Fibroblast of lung (primary cell): ENCODE measurements at regions not wholly inside any gene's neighbourhood (a gene's known extent, or its start where the extent isn't known, plus 50 kb on each side); places are given as distances from the start of the nearest gene placed in this dataset.

ENCODE experiments used
- EZH2 ChIP-seq: IDR thresholded peaks from 2 replicates; pipeline ENCODE4 v1.5.1; 2012; ENCODE audit warnings: low read length, control low read depth, mild to moderate bottlenecking; ENCODE audit errors: missing control alignments
- TF ChIP-seq, protein P1 (sequence below), 2 donors: IDR thresholded peaks in 1 of 2; conservative IDR thresholded peaks in 1 of 2; 1 replicate in 1 of 2; 2 replicates in 1 of 2; pipeline ENCODE4 v1.5.1; 2011 to 2012; ENCODE audit warnings: low read length in 2 of 2, control low read depth in 1 of 2, inconsistent platforms in 1 of 2, low read depth in 1 of 2, mild to moderate bottlenecking in 1 of 2

DNA sequence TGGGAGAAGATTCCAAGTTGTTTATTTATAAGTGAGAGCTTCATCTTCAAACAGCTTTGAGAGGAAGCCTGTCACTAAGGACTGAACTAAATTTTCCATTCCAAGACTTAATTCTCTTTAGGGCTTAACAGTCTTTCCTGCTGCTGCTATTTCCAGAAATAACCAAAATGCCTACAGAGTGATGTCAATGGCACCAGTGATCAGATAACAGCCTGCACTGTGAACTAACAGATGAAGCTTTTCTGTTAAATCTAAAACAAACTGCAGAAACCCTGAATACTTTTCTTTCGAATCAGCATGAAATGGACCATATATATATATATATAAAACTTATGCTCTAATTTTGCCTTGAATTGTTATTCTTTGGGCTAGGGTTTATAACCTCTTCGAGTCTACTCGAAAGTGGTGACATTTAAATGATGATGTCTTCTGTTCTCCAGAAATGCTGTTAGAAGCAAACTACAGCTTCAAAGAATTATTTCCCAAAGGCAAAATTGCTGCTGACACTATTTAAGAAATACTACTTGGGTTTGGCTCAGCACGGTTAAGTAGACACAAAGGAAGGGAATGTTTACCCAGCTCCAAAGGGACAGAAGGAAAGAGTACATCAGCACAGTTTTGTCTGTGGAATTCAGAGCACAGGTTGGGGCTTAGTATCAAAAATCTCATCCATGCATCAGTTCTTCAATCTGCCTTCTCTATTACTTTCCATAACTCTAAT lies 238.5 kb upstream of the LRRN1 start:
- TF ChIP-seq, protein P1, sequence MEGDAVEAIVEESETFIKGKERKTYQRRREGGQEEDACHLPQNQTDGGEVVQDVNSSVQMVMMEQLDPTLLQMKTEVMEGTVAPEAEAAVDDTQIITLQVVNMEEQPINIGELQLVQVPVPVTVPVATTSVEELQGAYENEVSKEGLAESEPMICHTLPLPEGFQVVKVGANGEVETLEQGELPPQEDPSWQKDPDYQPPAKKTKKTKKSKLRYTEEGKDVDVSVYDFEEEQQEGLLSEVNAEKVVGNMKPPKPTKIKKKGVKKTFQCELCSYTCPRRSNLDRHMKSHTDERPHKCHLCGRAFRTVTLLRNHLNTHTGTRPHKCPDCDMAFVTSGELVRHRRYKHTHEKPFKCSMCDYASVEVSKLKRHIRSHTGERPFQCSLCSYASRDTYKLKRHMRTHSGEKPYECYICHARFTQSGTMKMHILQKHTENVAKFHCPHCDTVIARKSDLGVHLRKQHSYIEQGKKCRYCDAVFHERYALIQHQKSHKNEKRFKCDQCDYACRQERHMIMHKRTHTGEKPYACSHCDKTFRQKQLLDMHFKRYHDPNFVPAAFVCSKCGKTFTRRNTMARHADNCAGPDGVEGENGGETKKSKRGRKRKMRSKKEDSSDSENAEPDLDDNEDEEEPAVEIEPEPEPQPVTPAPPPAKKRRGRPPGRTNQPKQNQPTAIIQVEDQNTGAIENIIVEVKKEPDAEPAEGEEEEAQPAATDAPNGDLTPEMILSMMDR (conservative IDR thresholded peaks at IDR 0.05 in 1 of 2, IDR thresholded peaks at IDR 0.05 in 1 of 2; ENCODE audit: low read depth in 1 of 2, low read length in 2 of 2): no peak
- no peak for TF ChIP-seq EZH2
